GM12892 (cell line): ENCODE measurements at regions not wholly inside any gene's neighbourhood (a gene's known extent, or its start where the extent isn't known, plus 50 kb on each side); places are given as distances from the start of the nearest gene placed in this dataset.

ENCODE experiments used
- POLR2A ChIP-seq: IDR thresholded peaks from 2 replicates; pipeline ENCODE4 v1.6.1; 2011; ENCODE audit warnings: low read depth, low read length, control low read depth
- POLR2AphosphoS5 ChIP-seq: IDR thresholded peaks from 2 replicates; pipeline ENCODE4 v1.6.1; 2011; ENCODE audit warnings: low read depth, low read length, control low read depth
- TAF1 ChIP-seq: IDR thresholded peaks from 2 replicates; pipeline ENCODE4 v1.6.1; 2011; ENCODE audit warnings: low read depth, mild to moderate bottlenecking, control low read depth, low read length, borderline replicate concordance

DNA sequence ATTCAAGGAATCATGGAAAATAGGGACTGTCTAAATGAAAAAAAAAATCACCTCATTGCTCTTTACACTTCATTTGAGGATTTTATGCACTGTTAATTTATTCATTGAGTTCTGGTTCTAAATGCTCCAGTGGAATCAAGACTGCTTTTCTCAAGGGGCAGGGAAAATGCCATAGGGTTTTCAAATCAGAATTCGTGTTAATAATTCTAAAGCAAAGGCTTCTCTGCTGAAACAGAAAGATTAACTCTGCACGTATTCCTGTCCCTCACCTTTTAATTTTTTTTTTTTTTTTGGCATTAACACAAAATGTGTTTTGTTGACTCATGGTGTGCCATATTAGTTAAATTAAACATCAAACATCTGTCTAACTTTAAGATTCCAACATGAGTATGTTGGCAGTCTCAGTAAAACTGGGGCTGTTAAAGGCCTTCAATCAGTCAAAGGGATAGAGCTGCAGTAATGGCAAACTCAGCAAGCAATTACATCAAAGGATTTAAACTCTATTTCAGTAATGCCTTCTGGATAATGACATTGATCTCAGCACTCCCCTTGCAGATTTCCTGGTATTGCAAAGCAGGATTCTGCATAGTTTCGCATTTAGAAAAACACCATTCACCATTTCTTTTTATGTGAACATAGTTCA lies 878.1 kb downstream of the RAPGEF2 start:
- TF ChIP-seq TAF1, result no peak
- no peak for TF ChIP-seq POLR2AphosphoS5
- no peak for TF ChIP-seq POLR2A
